Activated CD8-positive, alpha-beta memory T cell treated with anti-CD3 and anti-CD28 coated beads for 1 hour (primary cell): ENCODE measurements at regions not wholly inside any gene's neighbourhood (a gene's known extent, or its start where the extent isn't known, plus 50 kb on each side); places are given as distances from the start of the nearest gene placed in this dataset.
"Not testable (repeated sequence)": the region's sequence is repeated elsewhere in the genome, so short reads cannot be mapped to it uniquely, and the experiment has no call there.

Source experiments
- DNase-seq, 2 donors: peaks; one replicate each; pipeline ENCODE4 v3.0.0-alpha.2; 2020; ENCODE audit warnings: low read depth in 1 of 2; ENCODE audit errors: extremely low read depth in 1 of 2

GRCh38 chr6:18527836-18528743 is 140.9 kb downstream of the RNF144B start:
- no peak for DNase-seq

GRCh38 chr6:18530201-18530600 is 143.1 kb downstream of the RNF144B start:
- no peak for DNase-seq

- no peak for DNase-seq
Measured at GRCh38 chr6:18532139-18532538, 145.0 kb downstream of the RNF144B start.

GRCh38 chr6:18533793-18534192 is 146.6 kb downstream of the RNF144B start:
- DNase-seq: no peak

GRCh38 chr6:18536591-18537055 is 149.5 kb downstream of the RNF144B start:
- DNase-seq: no peak

- DNase-seq: no peak
Measured at GRCh38 chr6:18538315-18538714, 151.2 kb downstream of the RNF144B start.

GRCh38 chr6:18543051-18543450 is 155.9 kb downstream of the RNF144B start:
- DNase-seq: no peak

- not testable (repeated sequence) for DNase-seq
Measured at GRCh38 chr6:18545142-18545541, 158.0 kb downstream of the RNF144B start.

GRCh38 chr6:18545726-18546125 is 158.6 kb downstream of the RNF144B start:
- DNase-seq: no peak

- DNase-seq: no peak
Measured at GRCh38 chr6:18550119-18550518, 163.0 kb downstream of the RNF144B start.

- DNase-seq: no peak
Measured at GRCh38 chr6:18551228-18551627, 164.1 kb downstream of the RNF144B start.

GRCh38 chr6:18555750-18556149 is 168.6 kb downstream of the RNF144B start:
- DNase-seq: no peak

GRCh38 chr6:18561037-18561750 is 174.0 kb downstream of the RNF144B start:
- DNase-seq: no peak

GRCh38 chr6:18562726-18563125 is 175.6 kb downstream of the RNF144B start:
- DNase-seq: no peak

- DNase-seq: no peak
Measured at GRCh38 chr6:18564775-18565174, 177.6 kb downstream of the RNF144B start.

- DNase-seq: no peak
Measured at GRCh38 chr6:18565231-18565630, 178.1 kb downstream of the RNF144B start.

GRCh38 chr6:18567380-18567779 is 180.2 kb downstream of the RNF144B start:
- DNase-seq: no peak

- no peak for DNase-seq
Measured at GRCh38 chr6:18577491-18577890, 190.3 kb downstream of the RNF144B start.

GRCh38 chr6:18579166-18579565 is 192.0 kb downstream of the RNF144B start:
- DNase-seq: no peak

- no peak for DNase-seq
Measured at GRCh38 chr6:18579869-18580268, 192.7 kb downstream of the RNF144B start.

- DNase-seq: no peak
Measured at GRCh38 chr6:18584372-18584771, 197.2 kb downstream of the RNF144B start.

- no peak for DNase-seq
Measured at GRCh38 chr6:18585032-18585573, 198.0 kb downstream of the RNF144B start.
